GM19025 (cell line): ENCODE measurements at regions not wholly inside any gene's neighbourhood (a gene's known extent, or its start where the extent isn't known, plus 50 kb on each side); places are given as distances from the start of the nearest gene placed in this dataset.

ENCODE experiments used
- ATAC-seq: cut with Tn5 transposase; IDR thresholded peaks from one replicate; pipeline ENCODE4 v1.9.1; 2021; ENCODE audit warnings: mild to moderate bottlenecking, low read depth, moderate library complexity; ENCODE audit not compliant: unreplicated experiment

DNA sequence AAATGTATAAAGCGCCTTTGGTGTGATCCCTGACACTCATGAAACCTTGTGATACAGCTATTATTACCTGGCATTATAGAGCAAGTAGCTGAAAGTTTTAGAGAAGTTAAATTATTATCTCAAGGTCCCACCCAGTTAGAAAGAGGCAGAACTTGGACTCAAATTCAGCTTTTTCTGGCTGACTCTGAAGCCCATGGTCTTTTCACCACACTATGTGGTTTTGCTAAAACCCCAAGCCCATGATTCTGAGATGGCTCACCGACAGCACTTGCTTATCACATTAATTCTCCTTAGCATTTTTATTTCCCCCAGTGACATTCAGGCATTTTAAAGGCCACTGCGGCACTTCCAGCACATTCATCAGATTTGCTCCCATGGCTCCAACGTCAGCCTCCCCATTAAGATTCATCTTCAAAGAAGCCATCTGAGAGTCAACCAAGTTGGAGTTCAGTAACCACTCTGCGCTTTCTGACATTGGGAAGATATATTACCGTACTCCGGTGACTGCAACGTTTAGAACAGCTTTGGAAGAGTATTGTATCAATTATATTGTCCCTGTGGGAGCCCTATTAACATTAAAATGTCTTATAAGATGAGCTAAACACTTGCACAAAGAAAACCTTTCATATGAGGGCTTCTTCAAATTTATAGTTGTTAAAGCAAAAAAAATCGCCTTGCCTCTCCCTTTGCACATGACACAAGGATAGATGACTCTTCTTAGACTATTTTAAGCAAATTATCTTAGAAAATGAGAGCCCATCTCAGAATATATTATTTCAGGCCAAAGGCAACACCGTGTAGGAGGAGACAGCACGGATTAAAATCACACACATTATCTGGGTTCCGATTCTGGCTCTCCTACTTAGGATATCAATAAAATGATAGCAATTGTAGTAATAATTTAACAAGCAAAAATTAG is 638.1 kb downstream of the ACTL7B start:
- no peak for ATAC-seq

DNA sequence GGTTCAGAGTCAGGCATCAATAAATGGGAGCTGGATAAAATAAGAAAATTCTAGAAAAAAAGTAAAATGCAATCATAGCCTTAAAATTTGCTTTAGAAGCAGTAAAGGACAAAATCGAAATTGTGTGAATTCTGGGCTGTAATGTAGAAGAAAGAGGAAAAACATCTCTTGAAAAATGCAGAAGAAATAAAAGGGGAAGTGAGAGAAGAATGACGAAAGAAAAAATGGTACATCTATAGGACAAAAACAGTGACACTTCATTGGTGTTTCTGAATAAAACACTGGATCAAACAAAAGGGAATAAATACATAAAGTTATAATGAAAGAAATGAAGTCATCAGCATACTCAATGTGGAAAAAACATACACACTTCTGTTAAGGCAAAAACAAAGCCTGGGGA is 642.3 kb downstream of the ACTL7B start:
- no peak for ATAC-seq

DNA sequence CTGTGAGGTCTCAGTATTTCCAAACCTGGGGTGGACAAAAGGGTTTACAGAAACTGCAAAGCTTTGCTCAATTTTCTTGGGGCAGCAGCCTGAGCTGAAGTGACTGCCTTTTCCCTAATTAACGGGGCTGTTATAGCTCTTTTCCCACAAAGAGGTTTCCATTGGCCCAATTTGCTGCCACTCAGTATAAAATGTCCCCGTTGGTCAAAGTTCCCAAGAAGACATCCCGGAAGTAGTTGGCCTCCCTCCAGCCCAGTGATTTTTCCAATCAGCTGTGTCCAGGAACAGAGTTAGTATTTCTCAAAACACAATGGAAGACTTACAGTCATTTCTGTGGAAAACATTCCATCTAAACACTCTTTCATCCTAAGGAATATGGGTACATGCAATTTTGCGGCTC is 643.6 kb downstream of the ACTL7B start:
- no peak for ATAC-seq

DNA sequence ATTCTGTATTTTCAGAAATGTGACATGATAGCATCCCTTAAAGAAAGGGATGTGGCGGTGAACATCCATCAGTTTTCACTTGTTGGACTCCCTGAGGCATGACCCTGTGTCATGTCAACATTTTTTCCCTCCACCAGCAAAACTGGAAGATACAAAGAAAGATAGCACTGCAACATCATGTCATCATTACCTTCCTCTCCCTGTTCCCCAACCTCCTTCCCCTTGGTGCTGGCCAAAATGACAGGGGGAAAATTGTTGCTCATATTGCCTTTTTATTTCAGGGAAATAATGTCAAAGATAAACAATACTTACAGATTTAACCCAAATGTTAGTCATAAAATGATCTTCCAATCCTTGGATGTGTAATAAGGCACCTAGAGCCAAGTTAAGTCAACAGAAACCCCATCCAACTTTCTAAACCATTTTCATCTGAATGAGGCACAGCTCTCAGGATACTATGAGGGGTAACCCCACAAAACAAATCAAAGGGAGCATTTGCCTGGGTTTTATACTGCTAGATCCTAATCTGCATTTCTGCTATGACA is 644.3 kb downstream of the ACTL7B start:
- no peak for ATAC-seq

- ATAC-seq: no peak
These were observed 646.6 kb downstream of the ACTL7B start for GRCh38 chr9:108209132-108209685.

DNA sequence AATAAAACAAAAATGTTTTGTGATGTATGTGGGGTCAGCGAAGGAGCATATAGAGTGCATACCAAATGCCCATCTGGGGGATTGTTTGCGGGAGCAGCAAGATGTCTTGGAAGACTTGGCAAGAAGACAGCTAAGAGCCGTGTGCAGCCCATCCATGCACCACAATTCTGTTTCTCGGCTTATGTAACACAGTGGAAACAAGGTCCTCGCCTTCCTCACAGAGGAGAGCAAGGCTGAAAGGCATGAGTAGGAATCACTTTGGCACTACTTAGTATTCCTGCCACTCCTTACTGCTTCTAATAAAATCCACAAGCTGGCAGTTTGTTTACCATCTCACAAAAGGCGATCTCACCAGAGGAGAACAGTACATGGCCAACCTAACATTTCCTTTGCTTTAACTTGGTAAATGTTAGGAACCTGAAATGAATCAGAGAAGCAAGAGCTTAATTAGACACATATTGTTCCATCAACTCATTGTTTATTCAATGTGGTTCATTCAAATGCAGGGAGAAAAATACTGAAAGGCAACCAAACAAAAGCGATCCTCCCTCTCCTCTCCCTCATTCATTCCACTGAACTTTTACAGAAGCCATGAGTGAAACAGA is 648.1 kb downstream of the ACTL7B start:
- no peak for ATAC-seq

- no peak for ATAC-seq
These were observed 650.5 kb downstream of the ACTL7B start for GRCh38 chr9:108205276-108205675.

DNA sequence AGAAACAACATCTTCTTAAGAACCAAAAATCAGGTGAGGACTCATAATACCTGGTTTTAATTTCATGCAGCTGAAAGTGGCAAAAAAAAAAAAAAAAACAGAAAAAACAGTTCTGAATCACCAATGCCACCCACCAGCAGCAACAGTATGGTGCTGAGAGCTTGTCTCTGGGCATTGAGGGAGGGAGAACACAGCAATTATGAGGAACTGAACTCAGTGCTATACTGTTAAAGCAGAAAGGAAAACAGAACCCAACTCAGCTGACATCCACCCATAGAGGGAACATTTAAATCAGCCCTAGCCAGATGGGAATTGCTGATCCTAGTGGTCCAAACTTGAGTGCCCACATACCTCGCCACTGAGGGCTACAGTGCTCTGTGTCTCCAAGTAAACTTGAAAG is 657.9 kb downstream of the ACTL7B start:
- no peak for ATAC-seq

- ATAC-seq: no peak
These were observed 658.8 kb downstream of the ACTL7B start for GRCh38 chr9:108197008-108197365.

GRCh38 chr9:108196332-108197007 is 659.3 kb downstream of the ACTL7B start:
- no peak for ATAC-seq

- no peak for ATAC-seq
These were observed 661.6 kb downstream of the ACTL7B start for GRCh38 chr9:108194154-108194553.

DNA sequence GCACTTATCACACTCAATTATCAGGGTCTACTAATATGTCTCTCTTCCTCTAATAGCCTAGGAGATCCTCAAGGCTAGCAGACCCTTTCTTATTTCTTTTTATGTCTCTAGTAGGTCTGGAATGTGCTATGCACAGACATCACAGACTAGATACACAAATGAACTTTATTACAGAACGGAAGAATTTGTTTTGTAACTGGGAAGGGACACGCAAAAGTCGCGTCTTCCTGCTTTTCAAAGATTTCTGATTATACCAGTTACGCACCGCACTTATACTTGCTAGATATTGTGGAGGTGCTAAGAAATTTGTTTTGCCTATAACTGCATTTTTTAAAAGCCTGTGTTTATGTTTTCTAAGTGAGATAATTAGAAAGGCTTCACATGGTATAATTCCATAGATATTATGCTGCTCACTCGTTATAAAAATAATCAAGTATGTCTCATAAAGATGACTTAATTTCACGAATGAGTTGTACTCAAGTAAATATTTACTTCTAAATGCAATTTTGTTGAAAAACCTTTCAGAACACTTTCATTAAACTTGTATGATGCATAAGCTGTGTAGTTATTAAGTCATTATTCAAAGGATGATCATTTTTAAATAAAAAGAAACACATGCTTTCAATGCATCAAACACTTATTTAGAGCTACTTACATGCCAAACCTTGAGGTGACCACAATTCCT is 662.6 kb downstream of the ACTL7B start:
- no peak for ATAC-seq

DNA sequence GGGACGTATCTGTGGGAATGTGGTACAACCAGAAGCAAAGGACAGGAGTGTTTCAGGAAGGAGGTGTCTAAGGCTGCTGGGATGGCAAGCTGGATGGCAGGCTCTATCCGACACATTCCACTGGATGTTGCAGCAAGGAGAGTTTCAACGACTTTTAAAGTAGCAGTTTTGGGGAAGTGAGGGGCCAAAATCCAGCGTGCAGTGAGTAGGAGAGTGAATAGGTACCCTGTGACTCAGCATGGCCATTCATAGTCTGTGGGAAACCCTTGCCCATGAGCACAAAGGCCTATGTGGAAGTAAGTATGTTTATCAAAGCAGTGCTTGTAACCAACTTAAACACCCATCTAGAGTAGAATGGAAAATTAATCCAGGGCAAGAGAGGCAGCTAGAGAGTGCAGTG is 664.7 kb downstream of the ACTL7B start:
- no peak for ATAC-seq

- ATAC-seq: no peak
These were observed 666.8 kb downstream of the ACTL7B start for GRCh38 chr9:108188976-108189375.

GRCh38 chr9:108188482-108188881 is 667.3 kb downstream of the ACTL7B start:
- ATAC-seq: no peak

- ATAC-seq: no peak
These were observed 669.0 kb downstream of the ACTL7B start for GRCh38 chr9:108186642-108187395.

DNA sequence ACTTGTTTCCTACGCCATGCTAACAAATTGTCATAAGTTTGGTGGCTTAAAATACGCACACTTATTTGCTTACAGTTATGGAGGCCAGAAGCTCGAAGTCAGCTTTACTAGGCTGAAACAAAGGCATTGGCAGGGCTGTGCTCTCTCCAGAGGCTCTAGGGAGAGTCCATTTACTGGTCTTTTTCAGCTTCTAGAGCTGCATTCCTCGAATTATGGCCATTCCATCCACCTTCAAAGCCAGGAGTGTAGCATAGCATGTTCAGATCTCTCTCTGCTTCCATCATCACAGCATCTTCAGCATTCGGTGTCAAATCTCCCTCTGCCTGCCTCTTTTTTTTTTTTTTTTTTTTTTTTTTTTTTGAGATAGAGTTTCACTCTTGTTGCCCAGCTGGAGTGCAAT is 670.2 kb downstream of the ACTL7B start:
- ATAC-seq: no peak

DNA sequence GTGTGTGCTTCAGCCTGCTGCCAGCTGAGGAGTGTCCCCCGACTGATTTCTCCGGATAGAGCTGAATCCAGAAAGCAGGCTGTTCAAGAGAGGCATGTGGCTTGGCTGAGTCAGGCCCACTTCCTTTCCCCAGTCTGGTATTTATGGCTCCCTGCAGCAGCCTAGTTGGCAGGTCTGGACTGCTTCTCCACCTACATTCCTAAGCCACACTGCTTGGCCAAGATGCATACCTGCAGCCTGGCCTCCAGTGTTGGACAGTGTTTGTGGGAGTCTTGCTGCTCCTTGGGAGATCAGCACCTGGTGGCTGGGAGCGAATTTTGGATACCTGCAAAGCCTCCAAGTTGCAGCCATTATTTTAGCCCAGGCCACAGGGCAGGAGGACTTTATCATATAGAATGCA is 670.8 kb downstream of the ACTL7B start:
- no peak for ATAC-seq

- no peak for ATAC-seq
These were observed 671.8 kb downstream of the ACTL7B start for GRCh38 chr9:108184009-108184408.

DNA sequence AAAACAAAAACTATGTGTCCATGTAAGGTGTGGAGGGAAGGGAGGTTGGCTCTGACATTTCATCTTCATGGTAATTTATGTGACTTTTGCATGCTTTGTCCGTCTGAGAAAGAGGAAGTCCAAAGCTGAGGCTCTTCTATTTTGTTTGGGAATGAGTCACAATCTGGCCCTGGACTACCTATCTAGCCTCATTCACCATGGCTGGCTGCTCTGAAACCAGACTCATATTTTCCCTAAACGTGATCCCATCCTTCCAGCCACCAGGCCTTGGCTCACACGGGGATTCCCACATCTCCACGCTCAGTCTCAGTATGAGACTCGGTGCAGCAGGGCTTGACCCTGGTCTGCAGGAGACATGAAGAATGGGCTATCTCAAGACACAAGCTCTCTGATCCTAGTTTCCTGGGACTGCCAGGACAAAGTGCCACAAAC is 672.8 kb downstream of the ACTL7B start:
- peak; percentile 71 for ATAC-seq
